Islet of Langerhans (tissue), 1 donor: ENCODE measurements at regions not wholly inside any gene's neighbourhood (a gene's known extent, or its start where the extent isn't known, plus 50 kb on each side); places are given as distances from the start of the nearest gene placed in this dataset.
"Not testable (repeated sequence)": the region's sequence is repeated elsewhere in the genome, so short reads cannot be mapped to it uniquely, and the experiment has no call there.

Experiments
- FAIRE-seq: peaks from one replicate; lab custom pipeline; 2011; peaks lifted over from hg19 to GRCh38; lab: Jason Lieb, UNC

GRCh38 chr6:139982195-139982594 lies 607.7 kb upstream of the CITED2 start:
- FAIRE-seq: no peak

DNA sequence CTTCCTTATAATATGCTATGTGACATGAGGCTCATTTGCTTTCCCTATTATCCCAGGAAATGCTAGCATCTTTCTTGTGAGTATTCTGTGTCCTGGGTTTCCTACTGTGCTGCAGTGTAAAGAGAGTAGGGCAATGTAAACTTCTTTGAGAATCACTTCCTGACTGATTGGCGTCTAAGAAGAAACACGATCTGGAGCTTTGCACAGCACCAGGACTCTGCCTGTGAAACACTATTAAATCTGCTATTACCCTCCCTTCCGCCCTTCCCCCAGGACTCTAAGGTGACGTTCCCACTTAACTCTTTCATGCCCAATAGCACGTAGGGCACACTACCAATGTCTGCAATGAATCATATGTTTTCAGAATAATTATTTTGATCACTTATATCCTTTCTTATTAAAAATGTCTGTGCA lies 607.3 kb upstream of the CITED2 start:
- FAIRE-seq: no peak

GRCh38 chr6:139981066-139981624 lies 606.7 kb upstream of the CITED2 start:
- FAIRE-seq: no peak

DNA sequence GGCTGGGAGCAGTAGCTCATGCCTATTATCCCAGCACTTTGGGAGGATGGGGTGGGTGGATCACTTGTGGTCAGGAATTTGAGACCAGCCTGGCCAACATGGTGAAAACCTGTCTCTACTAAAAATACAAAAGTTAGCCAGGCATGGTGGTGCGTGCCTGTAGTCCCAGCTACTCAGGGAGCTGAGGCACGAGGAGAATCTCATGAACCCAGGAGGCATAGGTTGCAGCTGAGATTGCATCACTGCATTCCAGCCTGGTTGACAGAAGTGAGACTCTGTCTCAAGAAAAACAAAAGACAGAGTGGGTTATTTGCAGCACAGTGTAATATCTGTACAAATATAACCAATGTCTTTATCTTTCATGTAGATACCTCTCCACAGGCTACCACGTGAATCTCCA lies 606.2 kb upstream of the CITED2 start:
- FAIRE-seq: not testable (repeated sequence)

GRCh38 chr6:139979021-139979725 lies 604.7 kb upstream of the CITED2 start:
- FAIRE-seq: no peak

GRCh38 chr6:139977887-139978332 lies 603.5 kb upstream of the CITED2 start:
- FAIRE-seq: no peak

- FAIRE-seq: peak; percentile 99
Measured at GRCh38 chr6:139973669-139974344, 599.4 kb upstream of the CITED2 start.

DNA sequence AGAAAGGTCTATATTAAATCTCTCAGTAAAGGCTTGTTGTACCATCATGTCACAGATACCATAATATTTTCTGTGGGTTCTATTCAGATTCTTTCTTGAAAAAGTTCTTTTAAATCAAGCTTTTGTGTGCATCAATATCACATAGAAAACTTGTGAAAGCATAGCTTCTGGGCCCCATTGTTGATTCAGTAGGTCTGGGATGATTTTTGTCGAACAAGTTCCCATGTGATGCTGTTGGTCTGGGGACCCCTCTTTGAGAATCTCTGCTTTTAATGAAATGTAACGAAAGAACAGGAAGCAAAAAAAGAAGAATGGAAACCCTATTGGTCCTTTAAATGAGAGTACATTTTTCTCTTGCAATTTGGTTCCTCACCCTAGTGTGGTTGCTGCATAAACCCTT lies 597.7 kb upstream of the CITED2 start:
- FAIRE-seq: no peak

DNA sequence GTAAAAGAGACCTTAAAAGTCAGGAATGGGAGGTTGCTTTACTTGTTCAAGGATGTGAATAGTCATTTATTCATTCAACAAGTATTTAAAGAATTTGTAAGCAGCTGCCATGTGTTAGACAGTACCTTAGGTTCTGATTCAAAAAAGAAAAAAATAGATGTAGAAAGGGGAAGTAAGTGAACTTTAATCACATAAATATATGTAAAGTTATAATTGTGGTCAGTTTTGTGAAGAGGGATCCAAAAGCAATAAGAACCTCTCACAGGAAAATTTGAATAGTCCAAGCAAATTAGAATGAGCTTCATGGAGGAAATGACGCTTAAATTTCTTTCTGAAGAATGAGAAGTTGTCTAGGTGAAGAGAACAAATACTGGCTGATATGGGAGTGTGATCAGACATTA lies 596.1 kb upstream of the CITED2 start:
- no peak for FAIRE-seq

- FAIRE-seq: peak; percentile 79
Measured at GRCh38 chr6:139967497-139967896, 593.0 kb upstream of the CITED2 start.

DNA sequence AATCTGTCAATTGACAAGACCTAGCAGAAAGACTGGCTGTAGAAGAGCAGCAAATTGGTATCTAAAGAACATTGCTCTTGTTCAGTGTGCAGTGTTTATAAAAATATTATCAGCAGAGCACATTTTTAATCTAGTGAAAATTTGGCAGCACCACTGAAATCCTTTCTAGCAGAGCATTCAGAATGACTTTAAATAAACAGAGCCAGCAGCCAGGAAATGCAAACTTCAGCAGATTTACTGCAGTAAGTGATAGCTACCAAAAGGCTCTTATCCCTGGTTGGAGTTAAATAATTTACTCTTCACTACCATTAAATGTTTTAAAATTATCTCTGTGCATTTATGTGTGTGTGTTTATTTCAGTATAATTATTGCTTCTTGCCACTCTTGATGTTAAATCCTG lies 590.9 kb upstream of the CITED2 start:
- peak; percentile 99 for FAIRE-seq

DNA sequence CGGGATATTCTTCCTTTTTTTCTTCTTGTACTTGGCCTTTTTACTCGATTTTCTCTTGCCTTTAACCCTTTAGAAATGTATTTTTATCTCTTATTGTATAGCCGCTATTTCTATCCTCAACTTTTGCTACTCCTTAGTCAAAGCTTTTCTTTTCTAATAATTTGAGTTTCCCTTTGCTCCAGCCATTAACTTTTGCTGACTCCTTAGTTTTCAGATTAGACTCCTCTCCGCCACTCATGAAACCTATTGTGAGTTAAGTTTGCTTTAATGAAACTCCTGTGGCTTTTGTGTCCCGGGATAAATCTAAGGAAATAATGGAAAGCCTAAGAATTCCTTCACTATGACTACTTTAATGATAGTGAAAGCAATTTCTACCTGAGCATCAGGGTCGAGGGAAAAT lies 590.3 kb upstream of the CITED2 start:
- peak; percentile 27 for FAIRE-seq

GRCh38 chr6:139962654-139963347 lies 588.4 kb upstream of the CITED2 start:
- no peak for FAIRE-seq

GRCh38 chr6:139961190-139961589 lies 586.7 kb upstream of the CITED2 start:
- FAIRE-seq: no peak

DNA sequence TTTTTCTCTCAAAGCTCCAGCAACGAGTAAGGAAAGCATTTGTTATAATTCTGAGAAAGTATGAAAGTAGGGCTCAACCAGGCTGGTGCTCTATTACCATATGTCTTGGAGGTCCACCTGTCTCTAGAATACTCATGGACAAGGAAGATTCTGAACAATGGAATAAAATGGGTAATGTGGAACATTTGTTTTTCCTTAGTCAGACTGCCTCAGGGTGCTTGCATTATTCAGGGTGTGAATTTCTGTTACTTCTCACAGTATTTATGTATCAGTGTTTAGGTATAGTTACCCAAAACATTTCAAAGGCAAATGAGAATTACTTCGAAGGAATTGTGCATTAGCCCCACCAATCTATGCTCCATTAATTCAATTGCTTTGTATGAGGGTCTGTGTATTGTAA lies 586.2 kb upstream of the CITED2 start:
- no peak for FAIRE-seq

DNA sequence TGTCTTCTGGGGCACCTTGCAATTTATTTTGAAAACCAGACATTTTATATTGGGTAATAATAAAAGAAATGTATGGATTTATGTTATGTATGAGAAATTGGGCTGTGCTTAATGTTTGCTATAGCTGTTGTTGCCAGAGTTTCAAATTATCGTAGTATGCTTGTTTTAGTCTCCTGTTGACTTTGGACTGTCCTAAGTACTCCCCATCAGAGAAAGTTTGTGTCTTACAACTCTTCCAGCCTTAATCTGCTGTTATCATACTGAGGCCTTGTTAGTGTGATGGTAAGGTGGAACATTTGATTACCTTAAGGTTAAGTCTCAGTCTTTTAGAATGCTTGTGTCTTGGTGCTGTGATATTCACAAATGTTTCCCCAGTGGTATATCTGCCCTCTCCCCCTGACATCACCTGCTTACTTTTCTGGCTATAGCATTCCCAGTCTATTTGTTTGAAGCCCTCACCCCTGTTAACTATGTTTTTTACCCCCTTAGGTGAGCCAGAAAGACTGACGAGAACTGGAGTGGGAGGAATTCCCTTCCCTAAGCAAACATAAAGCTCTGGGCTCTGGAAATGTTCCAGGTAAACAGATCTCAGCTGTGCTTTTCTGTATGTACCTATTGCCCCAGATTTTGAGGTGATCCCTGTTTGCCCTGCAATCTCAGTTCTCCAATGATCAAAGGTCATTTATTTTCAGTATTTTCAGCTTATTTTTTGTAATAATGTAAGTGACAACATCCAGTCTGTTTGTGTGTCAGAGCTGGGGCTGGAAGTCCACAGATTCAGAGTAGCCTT lies 581.1 kb upstream of the CITED2 start:
- no peak for FAIRE-seq

DNA sequence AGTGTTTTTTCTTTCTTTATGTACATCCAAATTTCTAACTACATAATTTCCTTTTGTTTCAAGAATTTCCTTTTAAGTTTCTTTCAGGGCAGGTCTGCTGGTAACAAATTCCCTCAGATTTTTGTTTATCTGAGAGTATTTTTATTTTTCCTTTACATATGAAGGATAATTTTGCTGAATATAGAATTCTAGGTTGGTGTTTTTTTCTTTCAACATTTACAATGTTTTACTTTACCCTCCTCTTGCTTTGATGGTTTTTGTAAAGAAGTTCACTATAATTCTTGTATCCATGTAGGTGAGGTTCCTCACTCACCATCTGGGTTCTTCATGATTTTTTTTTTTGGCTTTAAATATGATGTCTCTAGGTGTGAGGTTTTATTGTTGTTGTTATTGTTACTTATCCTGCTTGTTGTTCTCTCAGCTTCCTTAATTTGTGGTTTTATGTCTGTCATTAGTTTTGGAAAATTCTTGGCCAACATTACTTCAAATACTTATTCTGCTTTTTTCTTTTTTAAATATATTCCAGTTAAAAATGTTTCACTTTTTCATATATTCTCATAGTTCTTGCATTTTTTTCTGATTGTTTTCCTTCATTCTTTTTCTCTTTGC lies 580.1 kb upstream of the CITED2 start:
- FAIRE-seq: peak; percentile 84

DNA sequence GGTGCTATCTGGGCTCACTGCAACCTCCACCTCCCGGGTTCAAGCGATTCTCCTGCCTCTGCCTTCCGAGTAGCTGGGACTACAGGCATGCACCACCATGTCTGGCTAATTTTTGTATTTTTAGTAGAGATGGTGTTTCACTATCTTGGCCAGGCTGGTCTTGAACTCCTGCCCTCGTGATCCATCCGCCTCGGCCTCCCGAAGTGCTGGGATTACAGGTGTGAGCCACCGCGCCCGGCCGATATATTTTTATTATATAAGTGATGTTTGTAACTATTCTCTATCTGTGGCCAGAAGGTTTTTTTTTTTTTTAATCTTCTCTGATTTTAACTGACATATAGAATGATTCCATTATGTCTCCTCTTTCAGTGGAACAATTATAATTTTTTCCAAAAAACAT lies 579.3 kb upstream of the CITED2 start:
- FAIRE-seq: not testable (repeated sequence)

DNA sequence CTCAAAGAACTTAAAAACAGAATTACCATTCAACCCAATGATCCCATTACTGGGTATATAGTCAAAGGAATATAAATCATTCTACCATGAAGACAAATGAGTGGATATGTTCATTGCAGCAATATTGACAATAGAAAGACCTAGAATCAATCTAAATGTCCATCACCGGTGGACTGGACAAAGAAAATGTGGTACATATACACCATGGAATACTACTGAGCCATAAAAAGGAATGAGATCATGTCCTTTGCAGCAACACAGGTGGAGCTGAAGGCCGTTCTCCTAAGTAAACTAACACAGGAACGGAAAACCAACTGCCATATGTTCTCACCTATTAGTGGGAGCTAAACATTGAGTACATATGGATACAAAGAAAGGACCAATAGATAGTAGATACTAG lies 576.7 kb upstream of the CITED2 start:
- no peak for FAIRE-seq

GRCh38 chr6:139944976-139945375 lies 570.5 kb upstream of the CITED2 start:
- FAIRE-seq: no peak

GRCh38 chr6:139944131-139944530 lies 569.7 kb upstream of the CITED2 start:
- FAIRE-seq: no peak

DNA sequence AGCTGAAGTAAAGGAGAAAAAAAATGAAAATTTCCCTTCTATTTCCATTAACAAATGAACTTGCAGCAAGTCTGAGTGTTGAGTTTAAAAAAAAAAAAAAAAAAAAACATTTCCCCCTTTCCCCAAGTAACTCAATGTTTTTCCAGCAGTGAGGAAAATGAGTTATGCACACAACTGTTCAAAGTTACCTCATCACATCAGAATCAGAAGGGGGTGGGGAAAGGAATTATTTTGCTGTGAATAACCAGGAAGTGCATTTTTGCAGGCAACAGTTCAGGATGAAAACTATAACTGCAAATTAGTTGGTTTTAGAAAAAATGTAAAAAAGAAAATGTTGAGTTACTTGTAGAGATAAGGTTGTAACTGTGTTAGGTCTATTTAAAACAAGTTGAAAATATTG lies 568.9 kb upstream of the CITED2 start:
- FAIRE-seq: peak; percentile 72
